Neural crest cell (in vitro differentiated cells): ENCODE measurements at regions not wholly inside any gene's neighbourhood (a gene's known extent, or its start where the extent isn't known, plus 50 kb on each side); places are given as distances from the start of the nearest gene placed in this dataset.

Source experiments
- DNase-seq: peaks from one replicate; pipeline ENCODE4 v3.0.0; 2021; ENCODE audit warnings: low read depth, mixed read lengths, low spot score
- H3K27ac Mint-ChIP-seq: one replicate; pipeline ENCODE4 v1.8.0; 2021; ENCODE audit warnings: mild to moderate bottlenecking, mixed read lengths; ENCODE audit not compliant: unreplicated experiment
- H3K27me3 Mint-ChIP-seq: 2 replicates; pipeline ENCODE4 v1.8.0; 2021; ENCODE audit warnings: low read depth, mild to moderate bottlenecking, mixed read lengths
- H3K36me3 Mint-ChIP-seq: 2 replicates; pipeline ENCODE4 v1.8.0; 2021; ENCODE audit warnings: low read depth, mild to moderate bottlenecking, mixed read lengths
- H3K4me1 Mint-ChIP-seq: 2 replicates; pipeline ENCODE4 v1.8.0; 2021; ENCODE audit warnings: mixed read lengths
- H3K4me3 Mint-ChIP-seq: one replicate; pipeline ENCODE4 v1.8.0; 2021; ENCODE audit warnings: mild to moderate bottlenecking, mixed read lengths
- H3K9me3 Mint-ChIP-seq: 2 replicates; pipeline ENCODE4 v1.8.0; 2021; ENCODE audit warnings: mixed read lengths
- TF ChIP-seq, protein P1 (sequence below): fragments of 200-600 bp; sonication (generic); conservative IDR thresholded peaks from 2 replicates; pipeline ENCODE4 v1.5.0; 2021; ENCODE audit warnings: antibody characterized with exemption, mild to moderate bottlenecking

GRCh38 chr11:30698425-30698824 is 112.3 kb upstream of the MPPED2 start:
- no peaks in the 10 kb centered on the region for H3K27me3 Mint-ChIP-seq
- H3K4me1 Mint-ChIP-seq: no peaks in the 10 kb centered on the region
- no peak overlapping the region for H3K4me3 Mint-ChIP-seq
- no peaks in the 10 kb centered on the region for H3K36me3 Mint-ChIP-seq
- H3K9me3 Mint-ChIP-seq: peaks cover 3% of the 10 kb centered on the region
- no peak overlapping the region for H3K27ac Mint-ChIP-seq
- TF ChIP-seq, protein P1, sequence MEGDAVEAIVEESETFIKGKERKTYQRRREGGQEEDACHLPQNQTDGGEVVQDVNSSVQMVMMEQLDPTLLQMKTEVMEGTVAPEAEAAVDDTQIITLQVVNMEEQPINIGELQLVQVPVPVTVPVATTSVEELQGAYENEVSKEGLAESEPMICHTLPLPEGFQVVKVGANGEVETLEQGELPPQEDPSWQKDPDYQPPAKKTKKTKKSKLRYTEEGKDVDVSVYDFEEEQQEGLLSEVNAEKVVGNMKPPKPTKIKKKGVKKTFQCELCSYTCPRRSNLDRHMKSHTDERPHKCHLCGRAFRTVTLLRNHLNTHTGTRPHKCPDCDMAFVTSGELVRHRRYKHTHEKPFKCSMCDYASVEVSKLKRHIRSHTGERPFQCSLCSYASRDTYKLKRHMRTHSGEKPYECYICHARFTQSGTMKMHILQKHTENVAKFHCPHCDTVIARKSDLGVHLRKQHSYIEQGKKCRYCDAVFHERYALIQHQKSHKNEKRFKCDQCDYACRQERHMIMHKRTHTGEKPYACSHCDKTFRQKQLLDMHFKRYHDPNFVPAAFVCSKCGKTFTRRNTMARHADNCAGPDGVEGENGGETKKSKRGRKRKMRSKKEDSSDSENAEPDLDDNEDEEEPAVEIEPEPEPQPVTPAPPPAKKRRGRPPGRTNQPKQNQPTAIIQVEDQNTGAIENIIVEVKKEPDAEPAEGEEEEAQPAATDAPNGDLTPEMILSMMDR: no peak
- DNase-seq: no peak

DNA sequence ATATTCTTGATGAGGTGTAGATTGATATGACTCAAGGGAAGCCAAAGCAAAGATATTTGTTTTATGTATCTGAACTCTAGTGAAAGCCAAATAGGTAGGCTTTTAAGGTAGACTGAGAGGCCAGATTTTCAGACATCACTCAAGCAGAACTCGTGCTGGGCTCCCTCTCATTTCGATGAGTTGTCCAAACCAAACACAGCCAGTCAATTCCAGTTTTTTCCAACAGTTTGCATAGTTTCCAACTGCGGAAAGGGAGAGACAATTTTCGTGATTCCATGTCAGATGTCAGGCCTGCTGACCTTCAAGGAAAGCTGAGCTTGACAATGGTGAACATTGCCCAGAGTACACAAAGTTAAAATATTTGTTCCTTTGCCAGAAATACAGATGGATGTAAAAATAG is 110.9 kb upstream of the MPPED2 start:
- DNase-seq: no peak
- Mint-ChIP-seq H3K36me3 (no peaks in the 10 kb centered on the region), H3K9me3 (peaks cover 3% of the 10 kb centered on the region), H3K27me3 (no peaks in the 10 kb centered on the region), H3K4me3 (no peak overlapping the region), H3K27ac (no peak overlapping the region), H3K4me1 (no peaks in the 10 kb centered on the region)
- TF ChIP-seq, protein P1: no peak

DNA sequence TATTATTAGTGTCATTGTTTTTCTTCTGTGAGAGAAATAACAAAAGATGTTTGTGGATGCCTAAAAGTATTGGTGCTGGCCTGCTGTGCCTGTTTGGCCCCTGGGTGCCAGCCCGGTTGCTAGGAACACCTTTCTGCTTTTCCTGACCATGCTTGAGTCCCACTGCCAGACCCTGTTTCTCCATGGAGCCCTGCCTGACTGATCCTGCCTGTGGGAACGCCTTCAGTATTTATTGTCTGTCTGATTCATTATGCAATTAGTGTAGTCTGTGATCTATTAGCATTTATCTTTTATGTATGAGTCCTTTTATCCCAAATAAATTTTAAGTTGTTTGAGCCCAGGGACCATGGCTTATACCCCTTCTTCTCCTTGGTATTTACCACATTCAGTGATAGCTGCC is 98.6 kb upstream of the MPPED2 start:
- Mint-ChIP-seq H3K36me3 (no peaks in the 10 kb centered on the region), H3K4me1 (no peaks in the 10 kb centered on the region), H3K9me3 (no peaks in the 10 kb centered on the region), H3K27me3 (no peaks in the 10 kb centered on the region), H3K4me3 (no peak overlapping the region), H3K27ac (no peak overlapping the region)
- TF ChIP-seq, protein P1: no peak
- no peak for DNase-seq

GRCh38 chr11:30683176-30683575 is 97.0 kb upstream of the MPPED2 start:
- H3K27ac Mint-ChIP-seq: no peak overlapping the region
- TF ChIP-seq, protein P1: no peak
- no peaks in the 10 kb centered on the region for H3K9me3 Mint-ChIP-seq
- no peak for DNase-seq
- H3K4me1 Mint-ChIP-seq: no peaks in the 10 kb centered on the region
- no peaks in the 10 kb centered on the region for H3K36me3 Mint-ChIP-seq
- H3K27me3 Mint-ChIP-seq: no peaks in the 10 kb centered on the region
- H3K4me3 Mint-ChIP-seq: no peak overlapping the region

- no peak overlapping the region for H3K27ac Mint-ChIP-seq
- no peaks in the 10 kb centered on the region for H3K4me1 Mint-ChIP-seq
- no peak for DNase-seq
- no peaks in the 10 kb centered on the region for H3K27me3 Mint-ChIP-seq
- peaks cover 10% of the 10 kb centered on the region for H3K9me3 Mint-ChIP-seq
- H3K36me3 Mint-ChIP-seq: no peaks in the 10 kb centered on the region
- TF ChIP-seq, protein P1: no peak
- H3K4me3 Mint-ChIP-seq: no peak overlapping the region
Observed at GRCh38 chr11:30666817-30667216, 80.7 kb upstream of the MPPED2 start.

GRCh38 chr11:30665067-30665466 is 78.9 kb upstream of the MPPED2 start:
- Mint-ChIP-seq H3K36me3 (no peaks in the 10 kb centered on the region), H3K4me3 (no peak overlapping the region), H3K27ac (no peak overlapping the region), H3K27me3 (no peaks in the 10 kb centered on the region), H3K9me3 (peaks cover 8% of the 10 kb centered on the region), H3K4me1 (no peaks in the 10 kb centered on the region)
- TF ChIP-seq, protein P1: no peak
- DNase-seq: no peak
